ENCODE measurements at regions not wholly inside any gene's neighbourhood (a gene's known extent, or its start where the extent isn't known, plus 50 kb on each side); places are given as distances from the start of the nearest gene placed in this dataset.
"Not testable (repeated sequence)": the region's sequence is repeated elsewhere in the genome, so short reads cannot be mapped to it uniquely, and the experiment has no call there.

DNA sequence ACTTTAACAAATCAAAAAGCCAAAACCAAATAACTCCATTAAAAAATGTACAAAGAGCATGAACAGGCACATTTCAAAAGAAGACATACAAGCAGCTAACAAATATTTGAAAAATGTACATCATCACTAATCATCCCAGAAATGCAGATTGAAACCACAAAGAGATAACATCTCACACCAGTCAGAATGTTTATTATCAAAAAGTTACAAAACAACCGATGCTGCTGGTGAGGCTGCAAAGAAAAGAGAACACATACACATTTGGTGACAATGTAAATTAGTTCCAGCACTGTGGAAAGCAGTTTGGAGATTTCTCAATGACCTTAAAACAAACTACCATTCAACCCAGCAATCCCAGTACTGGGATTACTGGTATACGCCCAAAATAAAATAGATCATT, 756.0 kb upstream of the PCDH20 start:
- DNase-seq (ENCODE audit: low read depth): no peak

DNA sequence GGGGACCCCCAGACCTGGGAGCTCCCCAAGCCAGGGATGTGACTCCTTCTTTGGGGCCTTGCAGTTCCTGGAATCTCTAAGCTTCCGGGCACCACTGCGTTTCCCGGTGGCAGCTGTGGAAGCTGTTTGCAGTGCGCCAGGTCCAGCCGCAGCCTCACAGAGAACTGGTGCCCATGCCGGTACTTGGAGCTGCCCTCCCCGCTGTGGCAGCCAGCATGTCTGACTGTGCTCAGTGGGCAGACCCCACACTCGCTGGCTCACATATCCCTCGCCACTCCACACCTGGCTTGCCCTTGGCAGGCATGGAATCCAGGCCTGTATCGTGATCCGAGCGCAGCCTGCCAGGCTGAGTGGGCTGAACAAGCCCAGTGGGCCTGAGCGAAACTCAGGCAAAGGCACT, 753.2 kb upstream of the PCDH20 start:
- DNase-seq (ENCODE audit: low read depth): no peak

DNA sequence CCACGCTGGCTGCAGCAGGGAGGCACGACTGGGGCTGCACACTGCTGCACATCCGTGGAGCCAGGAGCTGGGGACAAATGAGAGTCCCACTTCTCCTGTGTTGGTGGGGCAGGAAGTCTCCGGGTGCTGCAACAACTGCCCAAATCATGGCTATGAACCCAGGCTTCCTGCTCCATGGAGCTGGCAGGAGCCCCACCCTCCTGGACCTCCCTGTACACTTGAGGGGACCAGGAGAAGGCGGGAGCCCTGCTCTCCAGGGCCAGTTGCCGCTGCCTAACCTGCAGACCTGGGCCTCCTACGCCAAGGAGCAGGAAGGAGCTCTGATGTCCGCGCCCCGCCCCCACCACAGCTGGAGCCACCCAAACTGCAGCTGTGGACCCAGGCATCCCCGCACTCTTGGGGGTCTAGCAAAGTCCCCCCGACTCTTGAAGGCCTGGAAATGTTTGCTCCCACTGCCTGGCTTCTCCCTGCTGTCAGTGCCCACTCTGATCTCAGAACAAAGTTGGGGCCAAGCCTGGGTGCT, 752.1 kb upstream of the PCDH20 start:
- no peak for DNase-seq (ENCODE audit: low read depth)

DNA sequence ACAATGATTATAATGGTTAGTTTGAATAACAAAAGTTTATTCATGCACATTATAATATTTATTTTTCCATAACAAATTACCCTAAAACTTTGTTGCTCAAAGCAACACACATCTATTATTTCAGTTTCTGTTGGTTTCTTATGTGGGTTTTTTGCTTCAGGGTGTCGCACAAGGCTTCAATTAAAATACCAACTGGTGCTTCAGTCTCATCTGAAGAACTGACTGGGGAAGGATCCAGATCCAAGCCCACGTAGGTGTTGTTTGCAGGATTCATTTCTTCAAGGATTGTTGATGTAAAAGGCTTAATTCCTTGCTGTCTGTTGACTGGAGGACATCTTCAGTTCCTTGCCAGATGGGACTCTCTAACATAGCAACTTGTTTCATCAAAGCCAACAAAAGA, 747.2 kb upstream of the PCDH20 start:
- DNase-seq (ENCODE audit: low read depth): no peak

DNA sequence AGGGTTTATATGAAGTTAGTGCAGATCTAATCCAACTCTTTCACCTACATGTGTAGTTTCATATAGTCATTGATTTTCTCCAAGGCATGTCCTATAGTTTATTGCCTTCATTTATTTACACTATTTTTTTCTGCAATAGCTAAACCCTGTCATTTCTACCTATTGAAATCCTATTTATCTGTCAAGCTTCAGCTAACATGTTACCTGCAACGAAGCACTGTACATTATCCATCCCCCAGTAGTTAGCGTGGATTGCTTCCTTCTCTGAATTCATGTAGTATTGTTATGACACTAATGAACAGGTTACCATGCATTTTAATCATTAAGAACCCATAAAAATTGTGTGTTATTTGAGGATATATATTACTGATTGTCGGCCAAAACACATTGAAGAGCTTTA, 742.9 kb upstream of the PCDH20 start:
- DNase-seq (ENCODE audit: low read depth): no peak

DNA sequence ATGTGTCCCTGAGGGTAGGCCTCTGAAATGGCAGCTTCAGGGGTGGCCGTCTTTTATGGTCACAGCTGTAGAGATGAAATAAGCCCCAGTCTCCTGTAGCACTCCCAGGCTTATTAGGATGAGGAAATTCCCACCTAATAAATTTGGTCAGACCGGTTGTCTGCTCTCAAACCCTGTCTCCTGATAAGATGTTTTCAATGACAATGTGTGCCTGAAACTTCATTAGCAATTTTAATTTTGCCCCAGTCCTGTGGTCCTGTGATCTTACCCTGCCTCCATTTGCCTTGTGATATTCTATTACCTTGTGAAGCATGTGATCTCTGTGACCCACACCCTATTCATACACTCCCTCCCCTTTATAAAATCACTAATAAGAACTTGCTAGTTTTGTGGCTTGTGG, 736.1 kb upstream of the PCDH20 start:
- not testable (repeated sequence) for DNase-seq (ENCODE audit: low read depth)

DNA sequence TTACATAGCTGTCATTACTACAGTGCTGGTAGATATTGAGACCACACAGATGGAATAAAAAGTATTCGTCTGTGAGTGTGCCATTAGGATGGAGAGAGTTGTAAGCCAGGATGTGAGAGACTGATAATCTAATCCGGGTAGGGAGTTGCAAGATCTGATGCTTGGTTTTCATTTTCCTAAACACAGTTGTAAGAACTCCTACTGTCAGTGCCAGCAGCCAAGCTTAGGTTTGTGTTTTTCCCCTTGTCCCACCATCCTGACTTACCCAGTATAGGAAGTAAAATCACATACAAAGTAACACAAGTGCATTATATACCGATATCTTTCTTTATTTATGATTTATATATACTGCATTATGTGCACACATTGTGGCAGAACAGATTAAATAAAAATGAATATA, 726.4 kb upstream of the PCDH20 start:
- DNase-seq (ENCODE audit: low read depth): no peak

DNA sequence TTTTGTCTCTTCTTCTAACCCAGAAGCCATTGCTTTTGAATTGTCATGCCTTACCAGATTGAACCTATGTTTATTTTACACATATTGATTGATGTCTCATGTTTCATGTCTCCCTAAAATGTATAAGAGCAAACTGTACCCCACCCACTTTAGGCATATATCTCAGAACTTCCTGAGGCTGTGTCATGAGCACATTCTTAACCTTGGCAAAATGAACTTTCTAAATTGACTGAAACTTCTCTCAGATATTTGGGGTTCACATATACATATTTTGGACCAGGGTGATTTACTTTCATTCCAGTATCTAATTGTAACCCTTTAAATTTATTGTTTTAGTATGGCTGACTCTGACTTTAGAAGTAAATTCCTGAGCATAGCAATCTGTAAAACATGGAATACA, 723.9 kb upstream of the PCDH20 start:
- no peak for DNase-seq (ENCODE audit: low read depth)

DNA sequence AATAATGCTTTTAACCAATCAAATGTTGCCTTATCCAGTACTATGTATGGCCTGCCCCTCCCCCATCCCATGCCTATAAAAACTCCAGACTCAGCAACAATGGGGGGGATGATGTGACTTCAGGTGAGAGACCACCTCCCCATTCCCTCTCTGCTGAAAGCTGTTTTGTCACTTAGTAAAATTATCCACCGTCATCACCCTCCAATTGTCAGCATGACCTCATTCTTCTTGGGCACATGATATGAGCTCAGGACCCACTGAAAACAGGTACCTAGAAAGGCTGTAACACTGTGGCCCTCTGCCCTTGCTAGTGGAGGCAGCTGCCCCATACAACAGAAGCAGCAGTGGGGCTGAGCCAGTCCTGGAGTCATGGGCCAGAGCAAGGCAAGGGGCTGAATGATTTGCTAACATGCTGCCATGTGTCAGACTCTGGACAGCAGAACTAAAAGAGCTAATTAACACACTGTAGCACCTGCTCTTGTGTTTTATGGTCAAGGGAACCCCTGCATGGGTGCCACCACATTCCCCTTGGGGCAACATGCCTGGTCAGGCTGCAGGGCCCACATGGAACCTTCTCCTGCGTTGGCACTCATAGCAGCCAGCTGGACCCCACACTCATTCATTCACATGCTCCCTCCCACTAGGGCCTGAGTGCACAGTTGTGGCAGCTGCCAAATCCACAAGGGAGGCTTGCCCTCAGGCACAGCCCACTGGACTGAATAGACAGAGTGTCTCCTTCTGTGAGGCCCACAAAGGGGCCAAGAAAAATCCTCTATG, 722.2 kb upstream of the PCDH20 start:
- no peak for DNase-seq (ENCODE audit: low read depth)

DNA sequence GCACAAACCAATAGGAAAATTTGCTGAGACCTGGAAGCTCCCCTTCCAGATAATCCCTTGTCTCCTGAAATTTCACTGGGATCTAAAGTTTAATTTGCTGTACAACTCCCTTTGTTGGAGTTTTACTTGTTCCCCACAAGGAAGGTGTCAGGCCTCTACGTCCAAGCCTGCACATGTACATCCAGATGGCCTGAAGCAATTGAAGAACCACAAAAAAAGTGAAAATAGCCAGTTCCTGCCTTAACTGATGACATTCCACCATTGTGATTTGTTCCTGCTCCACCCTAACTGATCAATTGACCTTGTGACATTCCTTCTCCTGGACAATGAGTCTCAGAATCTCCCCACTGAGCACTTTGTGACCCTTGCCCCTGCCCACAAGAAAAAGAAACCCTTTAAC, 716.0 kb upstream of the PCDH20 start:
- no peak for DNase-seq (ENCODE audit: low read depth)

DNA sequence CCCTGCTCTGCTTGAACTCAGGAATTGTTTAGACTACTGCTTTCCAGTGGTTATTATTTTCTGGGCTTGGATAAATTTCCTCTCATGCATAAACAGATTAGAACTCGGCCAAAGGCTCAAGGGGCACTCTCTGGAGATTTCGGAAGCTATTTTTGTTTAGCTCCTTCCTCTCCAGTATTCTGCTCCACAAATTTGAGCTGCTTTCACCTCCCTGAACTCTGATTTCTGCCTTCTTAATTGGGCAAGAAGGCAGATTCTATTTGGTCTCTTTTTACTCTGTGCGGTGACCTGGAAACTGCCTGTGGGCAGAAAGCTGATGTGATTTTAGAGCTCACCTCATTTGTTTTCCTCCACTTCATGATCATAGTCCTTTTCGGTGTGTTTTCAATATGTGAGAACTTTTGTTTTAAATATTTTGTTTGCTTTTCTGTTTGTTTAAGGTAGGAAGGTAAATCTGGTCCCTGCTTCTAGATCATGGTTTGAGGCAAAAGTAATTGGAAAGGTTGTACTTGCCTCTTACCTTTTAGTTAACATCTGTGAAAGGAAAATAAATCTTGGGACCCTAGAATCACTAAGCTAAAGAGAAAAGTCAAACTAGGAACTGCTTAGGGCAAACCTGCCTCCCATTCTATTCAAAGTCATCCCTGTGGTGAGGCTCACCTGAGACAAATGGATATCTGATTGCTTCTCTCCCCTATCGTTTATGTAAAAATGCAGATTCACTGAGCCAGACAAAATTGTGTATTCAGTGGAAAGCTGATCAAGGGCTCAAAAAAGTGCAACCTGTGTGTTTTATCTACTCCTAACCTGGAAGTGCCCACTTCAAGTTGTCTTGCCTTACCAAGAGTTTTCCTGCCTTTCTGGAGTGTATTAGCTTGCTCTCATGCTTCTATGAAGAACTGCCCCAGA, 714.7 kb upstream of the PCDH20 start:
- DNase-seq (ENCODE audit: low read depth): no peak

DNA sequence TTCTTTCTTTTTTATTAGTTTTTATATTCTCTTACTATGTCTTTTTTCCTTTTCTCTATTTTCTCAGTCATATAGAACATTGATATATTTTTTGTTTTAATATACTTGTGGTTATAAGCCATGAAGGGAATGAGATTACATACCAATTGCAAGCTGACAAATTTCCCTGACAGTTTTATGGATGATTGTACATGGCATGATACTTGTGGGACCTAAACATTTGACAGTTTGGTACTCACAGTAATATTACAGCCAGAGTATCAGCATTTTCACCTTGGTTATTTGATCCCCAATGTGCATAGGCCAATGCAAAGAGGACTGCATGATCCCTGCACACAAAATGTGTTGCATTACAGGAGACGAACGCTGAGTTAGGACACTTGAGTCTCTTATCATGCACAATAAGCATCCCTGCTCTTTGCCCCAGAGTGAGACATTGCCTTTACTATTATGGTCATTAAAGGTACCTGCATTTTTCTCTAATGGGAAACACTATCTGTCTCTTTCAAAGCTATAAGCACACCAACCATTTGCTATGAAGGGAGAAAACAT, 713.4 kb upstream of the PCDH20 start:
- DNase-seq (ENCODE audit: low read depth): no peak

DNA sequence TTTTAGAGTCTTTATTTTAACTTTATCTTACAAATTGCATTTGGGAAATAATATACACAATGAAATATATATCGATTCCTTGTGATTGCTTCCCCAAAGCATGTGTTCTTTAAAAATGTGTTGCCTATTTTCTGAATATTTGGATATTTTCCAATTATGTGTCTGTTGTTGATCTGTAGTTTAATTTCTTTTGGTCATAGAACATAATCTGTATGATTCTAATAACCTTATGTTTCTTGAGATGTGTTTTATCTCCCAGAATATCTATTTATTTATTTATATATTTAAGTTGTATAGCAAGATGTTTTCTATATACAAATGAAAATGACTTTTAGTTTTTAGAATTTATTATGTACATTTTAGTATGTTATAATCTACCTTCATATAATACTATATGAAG, 710.8 kb upstream of the PCDH20 start:
- no peak for DNase-seq (ENCODE audit: low read depth)

DNA sequence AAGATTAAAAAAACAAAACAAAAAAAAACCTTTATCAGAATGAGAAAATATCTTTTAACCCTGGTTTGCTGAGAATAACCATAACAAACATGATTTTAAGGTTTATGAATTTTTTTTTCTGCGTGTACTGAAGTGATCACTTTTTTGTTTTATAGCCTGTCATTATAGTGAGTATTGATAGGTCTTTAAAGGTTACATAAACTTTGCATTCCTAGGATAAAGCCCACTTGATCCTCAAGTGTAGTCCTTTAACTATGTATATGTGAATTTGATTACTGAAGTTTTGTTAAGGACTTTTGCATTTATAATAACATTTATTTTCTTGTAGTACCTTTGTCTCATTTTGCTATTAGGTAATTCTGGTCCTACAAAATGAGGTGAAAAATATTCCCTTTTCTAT, 709.8 kb upstream of the PCDH20 start:
- no peak for DNase-seq (ENCODE audit: low read depth)

DNA sequence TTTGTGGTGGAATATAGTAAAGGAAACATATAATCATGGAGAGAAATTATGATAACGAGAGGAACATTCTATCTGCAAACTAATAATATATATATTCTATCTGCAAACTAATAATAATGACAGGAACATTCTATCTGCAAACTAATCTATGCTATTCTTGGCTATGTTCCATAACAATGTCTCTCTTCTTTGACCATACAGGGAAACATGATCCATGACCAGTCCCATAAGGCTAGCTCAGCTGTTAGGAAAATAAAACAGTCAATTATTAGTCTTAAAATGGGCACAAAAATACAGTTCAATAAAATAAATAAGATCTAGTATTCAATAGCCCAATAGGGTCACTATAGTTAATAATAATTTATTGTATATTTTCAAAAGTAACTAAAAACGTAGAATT, 707.8 kb upstream of the PCDH20 start:
- no peak for DNase-seq (ENCODE audit: low read depth)

DNA sequence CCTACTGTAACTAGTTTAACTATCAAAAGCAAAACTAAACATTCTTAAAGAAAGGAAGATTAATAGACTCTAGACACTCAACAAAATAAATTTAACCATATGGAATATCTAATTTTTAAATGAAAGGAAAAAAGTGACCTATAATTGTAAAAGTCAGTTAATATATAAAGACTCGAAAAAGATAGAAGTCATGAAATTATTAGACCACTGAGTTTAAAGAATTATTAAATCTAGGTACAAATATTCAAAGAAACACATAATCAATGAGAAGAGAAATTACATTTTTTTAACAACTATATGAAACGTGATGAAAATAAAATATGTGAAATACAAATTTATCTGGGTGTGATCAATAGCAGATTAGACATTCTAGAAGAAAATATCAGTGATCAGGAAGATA, 706.8 kb upstream of the PCDH20 start:
- no peak for DNase-seq (ENCODE audit: low read depth)

DNA sequence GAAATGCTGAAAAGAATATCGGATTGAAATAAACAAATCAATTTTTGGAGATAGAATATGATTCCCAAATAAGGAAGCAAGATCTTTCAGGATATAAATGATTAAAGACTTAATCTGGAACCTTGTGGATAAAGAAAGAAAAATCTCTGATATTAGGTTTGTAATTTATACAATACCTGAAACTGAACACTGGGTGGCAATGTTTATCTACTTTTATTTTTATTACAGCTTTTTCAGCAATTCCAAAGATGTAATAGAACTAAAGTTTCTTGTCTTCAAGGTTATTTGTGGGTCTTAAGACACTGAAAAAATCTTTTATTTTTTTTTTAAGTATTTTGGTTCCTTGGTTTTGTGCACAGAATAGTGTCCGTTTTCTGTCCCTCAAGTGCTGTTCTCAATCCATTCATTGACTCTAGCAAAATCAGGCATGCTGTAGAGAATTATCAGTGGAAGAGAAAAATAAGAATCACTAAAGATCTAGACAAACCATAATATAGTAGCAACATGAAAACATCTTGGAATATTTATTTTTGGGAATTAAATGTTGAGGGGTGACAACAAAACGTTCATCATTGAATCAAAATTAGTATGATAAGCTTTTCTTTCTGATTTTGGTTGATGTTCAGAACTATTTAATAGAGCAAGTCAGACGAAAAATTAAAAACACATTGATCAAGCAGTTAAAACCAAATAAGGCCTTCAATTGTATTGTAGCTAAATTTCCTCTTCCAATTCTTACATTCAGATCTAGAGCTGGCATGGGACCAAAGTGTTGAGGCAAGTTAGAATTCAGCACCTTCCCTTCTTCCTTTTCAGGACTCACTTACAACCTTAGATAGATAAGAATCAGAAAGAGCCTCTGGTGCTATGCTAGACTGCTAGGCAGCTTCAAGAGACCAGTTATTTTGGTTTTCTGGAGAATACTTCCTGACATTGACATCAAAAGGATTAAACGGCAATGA, 704.4 kb upstream of the PCDH20 start:
- peak; percentile 1 for DNase-seq (ENCODE audit: low read depth)

DNA sequence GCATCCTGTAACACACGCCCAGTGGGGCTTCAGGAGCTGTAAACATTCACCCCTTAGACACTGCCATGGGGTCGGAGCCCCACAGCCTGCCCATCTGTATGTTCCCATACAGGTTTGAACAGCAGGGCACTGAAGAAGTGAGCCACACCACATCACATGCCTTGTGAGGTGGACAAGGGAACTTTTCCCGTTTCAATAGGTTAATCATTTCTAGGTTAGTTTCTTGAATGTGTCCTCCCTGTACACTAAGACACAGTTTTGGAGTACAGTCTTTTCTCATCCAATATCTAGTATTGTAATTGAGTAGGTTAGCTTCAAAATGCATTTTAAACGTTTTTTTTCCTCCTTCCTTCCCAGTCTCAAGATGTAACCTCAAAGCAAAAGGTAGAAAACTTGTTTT, 700.2 kb upstream of the PCDH20 start:
- no peak for DNase-seq (ENCODE audit: low read depth)

DNA sequence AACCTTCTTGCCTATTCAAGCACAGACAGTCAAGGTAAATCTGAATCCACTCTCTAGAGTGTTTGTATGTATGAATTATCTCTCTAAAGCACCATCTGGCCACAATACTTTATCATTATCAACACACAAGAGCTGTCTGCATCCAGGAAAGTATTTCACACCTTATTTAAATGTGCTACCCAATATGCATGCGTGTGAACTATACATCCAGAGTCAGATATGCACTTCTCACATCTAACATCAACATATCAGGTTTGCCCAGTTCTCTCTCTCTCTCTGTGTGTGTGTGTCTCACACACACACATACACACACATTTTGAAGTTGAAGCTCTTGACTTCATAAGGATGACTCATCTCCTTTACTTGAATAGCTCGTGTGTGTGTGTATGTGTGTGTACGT, 697.5 kb upstream of the PCDH20 start:
- DNase-seq (ENCODE audit: low read depth): no peak

DNA sequence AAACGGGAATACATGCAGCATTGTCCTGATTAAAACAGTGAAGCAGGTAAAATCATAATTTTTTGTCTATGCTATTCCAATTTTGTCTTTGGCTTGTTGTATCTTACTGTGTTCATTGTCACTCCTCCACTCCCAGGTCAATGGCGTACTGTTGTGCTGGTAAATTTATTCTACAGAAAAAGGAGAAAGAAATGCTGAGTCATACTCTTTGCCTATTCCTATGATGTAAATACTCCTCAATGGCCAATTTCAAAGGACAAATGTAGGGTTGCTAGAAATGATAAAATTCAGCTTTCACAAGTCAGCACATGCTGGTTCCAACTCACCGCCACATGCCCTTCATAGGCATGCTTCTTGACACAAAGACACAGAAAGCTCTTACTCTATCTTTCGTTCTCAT, 694.4 kb upstream of the PCDH20 start:
- no peak for DNase-seq (ENCODE audit: low read depth)

DNA sequence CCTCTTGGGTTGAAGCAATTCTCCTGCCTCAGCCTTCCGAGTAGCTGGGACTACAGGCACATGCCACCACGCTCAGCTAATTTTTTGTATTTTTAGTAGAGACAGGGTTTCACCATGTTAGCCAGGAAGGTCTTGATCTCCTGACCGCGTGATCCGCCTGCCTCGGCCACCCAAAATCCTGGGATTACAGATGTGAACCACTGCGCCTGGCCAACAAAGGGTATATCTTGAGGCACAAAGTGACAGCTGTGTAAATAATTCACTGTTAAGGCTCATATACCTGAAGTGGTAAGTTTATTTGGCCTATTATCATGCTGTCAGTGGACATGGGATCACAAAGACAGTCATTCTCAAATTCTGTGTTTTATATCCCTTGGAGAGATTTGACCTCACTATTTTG, 688.5 kb upstream of the PCDH20 start:
- DNase-seq (ENCODE audit: low read depth): not testable (repeated sequence)
